ENCODE measurements at regions not wholly inside any gene's neighbourhood (a gene's known extent, or its start where the extent isn't known, plus 50 kb on each side); places are given as distances from the start of the nearest gene placed in this dataset.

GRCh38 chr13:78779608-78780007 is 120.7 kb upstream of the OBI1 start:
- DNase-seq (ENCODE audit: low spot score), result no peak

GRCh38 chr13:78777976-78778375 is 119.0 kb upstream of the OBI1 start:
- no peak for DNase-seq (ENCODE audit: low spot score)

GRCh38 chr13:78777396-78777795 is 118.4 kb upstream of the OBI1 start:
- DNase-seq (ENCODE audit: low spot score), result no peak

- DNase-seq (ENCODE audit: low spot score), result no peak
Observed at GRCh38 chr13:78772933-78773332, 114.0 kb upstream of the OBI1 start.

GRCh38 chr13:78770601-78771000 is 111.6 kb upstream of the OBI1 start:
- no peak for DNase-seq (ENCODE audit: low spot score)

- no peak for DNase-seq (ENCODE audit: low spot score)
Observed at GRCh38 chr13:78768950-78769349, 110.0 kb upstream of the OBI1 start.

GRCh38 chr13:78764665-78765064 is 105.7 kb upstream of the OBI1 start:
- no peak for DNase-seq (ENCODE audit: low spot score)

GRCh38 chr13:78762825-78763224 is 103.9 kb upstream of the OBI1 start:
- no peak for DNase-seq (ENCODE audit: low spot score)

- no peak for DNase-seq (ENCODE audit: low spot score)
Observed at GRCh38 chr13:78759704-78760103, 100.7 kb upstream of the OBI1 start.

- DNase-seq (ENCODE audit: low spot score), result no peak
Observed at GRCh38 chr13:78758549-78758948, 99.6 kb upstream of the OBI1 start.

- no peak for DNase-seq (ENCODE audit: low spot score)
Observed at GRCh38 chr13:78753435-78753834, 94.5 kb upstream of the OBI1 start.

- DNase-seq (ENCODE audit: low spot score), result no peak
Observed at GRCh38 chr13:78750735-78751134, 91.8 kb upstream of the OBI1 start.

- no peak for DNase-seq (ENCODE audit: low spot score)
Observed at GRCh38 chr13:78743973-78744372, 85.0 kb upstream of the OBI1 start.

- no peak for DNase-seq (ENCODE audit: low spot score)
Observed at GRCh38 chr13:78742659-78743058, 83.7 kb upstream of the OBI1 start.

- DNase-seq (ENCODE audit: low spot score), result no peak
Observed at GRCh38 chr13:78736142-78736541, 77.2 kb upstream of the OBI1 start.

- no peak for DNase-seq (ENCODE audit: low spot score)
Observed at GRCh38 chr13:78732445-78733017, 73.6 kb upstream of the OBI1 start.

GRCh38 chr13:78722700-78723099 is 63.7 kb upstream of the OBI1 start:
- no peak for DNase-seq (ENCODE audit: low spot score)

GRCh38 chr13:78719367-78719766 is 60.4 kb upstream of the OBI1 start:
- no peak for DNase-seq (ENCODE audit: low spot score)

- no peak for DNase-seq (ENCODE audit: low spot score)
Observed at GRCh38 chr13:78714717-78715116, 55.8 kb upstream of the OBI1 start.

- DNase-seq (ENCODE audit: low spot score), result no peak
Observed at GRCh38 chr13:78712831-78713230, 53.9 kb upstream of the OBI1 start.

- DNase-seq (ENCODE audit: low spot score), result no peak
Observed at GRCh38 chr13:78709028-78709427, 50.1 kb upstream of the OBI1 start.
